Mucosa of rectum (tissue), 2 donors: ENCODE measurements at regions not wholly inside any gene's neighbourhood (a gene's known extent, or its start where the extent isn't known, plus 50 kb on each side); places are given as distances from the start of the nearest gene placed in this dataset.
"Not testable (repeated sequence)": the region's sequence is repeated elsewhere in the genome, so short reads cannot be mapped to it uniquely, and the experiment has no call there.

Experiments
- H3K27ac ChIP-seq, 2 donors: one replicate each; pipeline ENCODE4 v1.7.0; 2013; ENCODE audit warnings: inconsistent platforms in 2 of 2, low read depth in 2 of 2, low read length in 2 of 2
- H3K27me3 ChIP-seq, 2 donors: one replicate each; pipeline ENCODE4 v1.7.0; 2013; ENCODE audit warnings: low read length in 2 of 2; ENCODE audit not compliant: control insufficient read depth in 2 of 2, insufficient read depth in 2 of 2
- H3K36me3 ChIP-seq, 2 donors: one replicate each; pipeline ENCODE4 v1.7.0; 2013; ENCODE audit warnings: low read length in 2 of 2; ENCODE audit not compliant: control insufficient read depth in 2 of 2, insufficient read depth in 2 of 2
- H3K4me1 ChIP-seq, 2 donors: one replicate each; pipeline ENCODE4 v1.7.0; 2013; ENCODE audit warnings: low read length in 2 of 2, mild to moderate bottlenecking in 1 of 2; ENCODE audit not compliant: control insufficient read depth in 2 of 2, insufficient read depth in 2 of 2
- H3K4me3 ChIP-seq, 2 donors: one replicate each; pipeline ENCODE4 v1.7.0; 2013; ENCODE audit warnings: low read length in 2 of 2
- H3K9ac ChIP-seq, 2 donors: one replicate each; pipeline ENCODE4 v1.7.0; 2013; ENCODE audit warnings: low read length in 2 of 2, low read depth in 1 of 2, mild to moderate bottlenecking in 1 of 2
- H3K9me3 ChIP-seq, 2 donors: one replicate each; pipeline ENCODE4 v1.7.0; 2013; ENCODE audit warnings: low read length in 2 of 2; ENCODE audit not compliant: control insufficient read depth in 2 of 2
- donor health status: healthy.
- donor health status: Normal muscosa, but diverticular disease.

DNA sequence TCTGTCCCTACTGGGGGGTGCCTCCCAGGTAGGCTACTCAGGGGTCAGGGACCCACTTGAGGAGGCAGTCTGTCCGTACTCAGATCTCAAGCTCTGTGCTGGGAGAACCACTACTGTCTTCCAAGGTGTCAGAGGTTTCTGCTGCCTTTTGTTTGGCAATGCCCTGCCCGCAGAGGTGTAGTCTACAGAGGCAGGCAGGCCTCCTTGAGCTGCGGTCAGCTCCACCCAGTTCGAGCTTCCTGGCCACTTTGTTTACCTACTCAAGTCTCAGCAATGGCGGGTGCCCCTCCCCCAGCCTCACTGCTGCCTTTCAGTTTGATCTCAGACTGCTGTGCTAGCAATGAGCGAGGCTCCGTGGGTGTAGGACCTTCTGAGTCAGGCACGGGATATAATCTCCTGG, 263.1 kb upstream of the DAB2 start:
- H3K4me1 ChIP-seq, H3K36me3 ChIP-seq, H3K9ac ChIP-seq, H3K27me3 ChIP-seq, H3K27ac ChIP-seq, H3K4me3 ChIP-seq, H3K9me3 ChIP-seq: not testable (repeated sequence)

DNA sequence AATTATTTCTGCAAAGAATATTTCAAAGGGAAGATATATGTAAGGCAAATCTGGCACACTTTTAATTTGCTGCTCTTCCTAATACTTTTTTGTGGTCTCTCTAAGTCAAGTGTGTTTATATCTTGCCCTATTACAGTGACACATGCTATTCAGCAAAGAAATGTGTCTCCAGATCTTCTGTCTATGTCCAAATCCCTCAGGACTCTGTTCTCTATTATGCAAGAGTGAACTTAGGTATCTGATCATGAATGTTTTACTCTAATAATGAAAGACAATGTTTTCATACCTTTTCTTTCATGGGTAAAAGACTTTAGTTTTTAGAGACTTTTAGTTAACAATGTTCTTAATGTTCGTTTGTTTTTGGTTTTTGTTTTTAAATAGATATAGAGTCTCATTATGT, 255.4 kb upstream of the DAB2 start:
- Histone ChIP-seq H3K4me1 (peaks cover 3 to 8% of the 10 kb centered on the region in 2 donors), H3K36me3 (no peaks in the 10 kb centered on the region), H3K9ac (no peak overlapping the region), H3K27ac (no peak overlapping the region), H3K9me3 (peaks cover 0 to 2% of the 10 kb centered on the region in 2 donors), H3K27me3 (no peaks in the 10 kb centered on the region), H3K4me3 (no peak overlapping the region)

DNA sequence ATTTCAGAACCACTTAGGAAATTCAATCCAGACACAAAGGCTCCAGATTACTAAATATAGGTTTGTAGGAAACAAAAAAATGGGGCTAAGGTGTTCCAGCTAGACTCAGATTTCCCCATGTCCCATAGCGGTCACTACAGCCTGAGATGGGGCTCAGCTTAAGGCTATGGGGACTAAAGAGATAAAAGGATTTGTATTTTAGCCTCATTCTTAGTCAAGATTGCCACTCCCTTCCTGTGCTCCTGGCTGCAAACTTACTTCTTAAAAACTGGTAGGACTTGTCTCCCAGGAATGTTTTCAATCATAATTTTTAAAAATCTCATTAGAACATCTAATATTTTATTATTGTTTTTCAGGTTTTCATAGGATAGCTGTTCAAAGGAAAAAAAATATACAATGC, 253.8 kb upstream of the DAB2 start:
- H3K27me3 ChIP-seq = no peaks in the 10 kb centered on the region
- peaks cover 6 to 18% of the 10 kb centered on the region in 2 donors for H3K4me1 ChIP-seq
- H3K9me3 ChIP-seq = peaks cover 0 to 2% of the 10 kb centered on the region in 2 donors
- no peak overlapping the region for H3K9ac ChIP-seq
- H3K4me3 ChIP-seq = no peak overlapping the region
- H3K27ac ChIP-seq = peak overlapping the region; percentile 7 to 23
- H3K36me3 ChIP-seq = no peaks in the 10 kb centered on the region

DNA sequence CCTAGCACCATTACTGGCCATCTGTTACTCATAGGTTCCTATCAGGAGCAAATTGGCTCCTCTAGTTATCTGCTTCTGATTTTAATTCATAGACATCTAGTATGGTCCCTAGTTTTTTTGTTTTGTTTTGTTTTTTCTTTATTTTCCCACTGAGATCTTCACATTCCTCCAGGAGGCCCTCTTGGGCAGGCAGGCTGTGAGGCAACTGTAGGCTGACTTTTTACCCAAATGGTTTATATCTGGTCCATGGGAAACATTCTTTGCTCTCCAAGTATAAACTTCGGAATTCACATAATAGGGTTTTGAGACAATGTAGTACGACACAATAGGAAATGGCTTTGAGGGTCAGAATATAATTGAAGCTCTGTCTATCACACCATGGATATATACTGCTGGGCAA, 250.9 kb upstream of the DAB2 start:
- H3K27ac ChIP-seq = peak overlapping the region; percentile 62 to 70
- no peaks in the 10 kb centered on the region for H3K9me3 ChIP-seq
- no peaks in the 10 kb centered on the region for H3K36me3 ChIP-seq
- peaks cover 7 to 26% of the 10 kb centered on the region in 2 donors for H3K4me1 ChIP-seq
- H3K4me3 ChIP-seq = no peak overlapping the region
- no peaks in the 10 kb centered on the region for H3K27me3 ChIP-seq
- no peak overlapping the region for H3K9ac ChIP-seq

DNA sequence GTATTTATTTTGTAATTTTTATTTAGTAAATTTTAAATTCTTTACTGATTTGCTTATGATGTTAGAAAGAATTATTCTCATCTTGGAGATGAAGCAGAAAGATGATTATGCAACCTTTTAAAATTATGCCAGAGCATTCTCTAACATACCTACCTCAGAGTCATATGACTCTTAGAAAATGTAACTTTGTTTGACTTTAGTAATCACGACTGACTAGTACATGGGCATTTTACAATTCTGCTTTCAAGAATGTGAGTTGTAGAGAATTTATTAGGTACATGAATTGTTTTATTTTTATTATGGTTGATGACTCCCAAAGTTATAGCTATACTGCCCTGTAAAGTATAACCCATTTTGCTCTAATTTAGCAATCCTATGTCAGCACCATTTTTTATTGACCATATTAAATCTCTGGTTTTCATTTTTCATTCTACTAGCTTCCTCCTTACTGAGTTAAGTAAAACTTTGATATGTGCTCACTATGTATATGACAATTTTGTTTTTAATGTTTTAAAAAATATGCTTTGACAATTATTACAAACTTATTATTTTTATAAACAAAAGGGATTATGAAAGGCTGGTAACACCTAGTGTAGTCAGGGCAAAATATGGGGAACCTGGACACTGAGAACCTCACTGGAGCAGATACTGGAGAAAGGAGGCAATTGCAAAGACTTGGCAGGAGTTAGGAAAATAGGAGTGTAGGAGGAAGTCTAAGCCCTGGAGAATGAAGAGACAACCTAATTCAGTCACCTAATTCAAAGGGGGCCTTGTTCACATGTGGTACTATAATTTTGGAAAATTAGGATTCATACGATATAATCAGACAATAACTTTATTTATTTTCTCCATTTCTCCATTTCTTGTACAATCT, 249.7 kb upstream of the DAB2 start:
- no peaks in the 10 kb centered on the region for H3K9me3 ChIP-seq
- no peak overlapping the region for H3K4me3 ChIP-seq
- no peak overlapping the region for H3K9ac ChIP-seq
- peaks cover 10 to 26% of the 10 kb centered on the region in 2 donors for H3K4me1 ChIP-seq
- H3K27me3 ChIP-seq = no peaks in the 10 kb centered on the region
- no peaks in the 10 kb centered on the region for H3K36me3 ChIP-seq
- peak overlapping the region; percentile 62 to 70 for H3K27ac ChIP-seq

GRCh38 chr5:39671561-39671961, 246.8 kb upstream of the DAB2 start:
- H3K9ac ChIP-seq = no peak overlapping the region
- H3K4me1 ChIP-seq = peaks cover 7 to 26% of the 10 kb centered on the region in 2 donors
- no peaks in the 10 kb centered on the region for H3K9me3 ChIP-seq
- H3K27ac ChIP-seq = no peak overlapping the region
- H3K4me3 ChIP-seq = no peak overlapping the region
- no peaks in the 10 kb centered on the region for H3K27me3 ChIP-seq
- no peaks in the 10 kb centered on the region for H3K36me3 ChIP-seq

GRCh38 chr5:39670955-39671354, 246.2 kb upstream of the DAB2 start:
- H3K4me1 ChIP-seq = peaks cover 7 to 26% of the 10 kb centered on the region in 2 donors
- no peaks in the 10 kb centered on the region for H3K36me3 ChIP-seq
- H3K9me3 ChIP-seq = no peaks in the 10 kb centered on the region
- no peaks in the 10 kb centered on the region for H3K27me3 ChIP-seq
- no peak overlapping the region for H3K9ac ChIP-seq
- no peak overlapping the region for H3K4me3 ChIP-seq
- H3K27ac ChIP-seq = no peak overlapping the region

DNA sequence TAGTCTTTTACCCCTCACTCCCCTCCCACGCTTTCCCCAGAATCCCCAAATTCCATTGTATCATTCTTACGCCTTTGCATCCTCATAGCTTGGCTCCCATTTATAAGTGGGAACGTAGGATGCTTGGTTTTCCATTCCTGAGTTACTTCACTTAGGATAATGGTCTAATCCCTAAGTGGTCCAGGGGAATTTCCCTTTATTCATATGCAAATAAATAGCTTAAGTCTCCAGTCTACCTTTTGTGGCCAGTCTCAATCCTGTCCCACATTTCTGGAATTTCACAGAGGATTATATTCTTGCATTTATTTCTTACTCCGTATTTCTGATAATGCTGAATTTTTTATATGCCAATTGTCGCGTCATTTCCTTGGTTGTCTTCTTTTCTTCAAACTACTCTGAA, 245.6 kb upstream of the DAB2 start:
- Histone ChIP-seq H3K4me1 (peaks cover 7 to 20% of the 10 kb centered on the region in 2 donors), H3K36me3 (no peaks in the 10 kb centered on the region)

GRCh38 chr5:39668980-39669379, 244.2 kb upstream of the DAB2 start:
- H3K4me1 ChIP-seq = peaks cover 7 to 12% of the 10 kb centered on the region in 2 donors
- no peak overlapping the region for H3K4me3 ChIP-seq
- no peaks in the 10 kb centered on the region for H3K36me3 ChIP-seq
- no peak overlapping the region for H3K9ac ChIP-seq
- H3K27ac ChIP-seq = no peak overlapping the region
- H3K27me3 ChIP-seq = no peaks in the 10 kb centered on the region
- H3K9me3 ChIP-seq = no peaks in the 10 kb centered on the region

More for the DNA sequence above, 245.6 kb upstream of the DAB2 start:
- Histone ChIP-seq H3K9ac (no peak overlapping the region), H3K4me3 (no peak overlapping the region), H3K27ac (no peak overlapping the region), H3K9me3 (no peaks in the 10 kb centered on the region), H3K27me3 (no peaks in the 10 kb centered on the region)

- no peak overlapping the region for H3K27ac ChIP-seq
- peaks cover 0 to 2% of the 10 kb centered on the region in 2 donors for H3K4me1 ChIP-seq
- H3K4me3 ChIP-seq = no peak overlapping the region
- H3K9me3 ChIP-seq = no peaks in the 10 kb centered on the region
- no peak overlapping the region for H3K9ac ChIP-seq
- no peaks in the 10 kb centered on the region for H3K36me3 ChIP-seq
- H3K27me3 ChIP-seq = no peaks in the 10 kb centered on the region
Measured at GRCh38 chr5:39665328-39665727, 240.5 kb upstream of the DAB2 start.
